GM19023 (cell line): ENCODE measurements at regions not wholly inside any gene's neighbourhood (a gene's known extent, or its start where the extent isn't known, plus 50 kb on each side); places are given as distances from the start of the nearest gene placed in this dataset.

ENCODE experiments used
- ATAC-seq: cut with Tn5 transposase; IDR thresholded peaks from one replicate; pipeline ENCODE4 v1.9.1; 2021; ENCODE audit warnings: mild to moderate bottlenecking, moderate library complexity; ENCODE audit not compliant: unreplicated experiment

DNA sequence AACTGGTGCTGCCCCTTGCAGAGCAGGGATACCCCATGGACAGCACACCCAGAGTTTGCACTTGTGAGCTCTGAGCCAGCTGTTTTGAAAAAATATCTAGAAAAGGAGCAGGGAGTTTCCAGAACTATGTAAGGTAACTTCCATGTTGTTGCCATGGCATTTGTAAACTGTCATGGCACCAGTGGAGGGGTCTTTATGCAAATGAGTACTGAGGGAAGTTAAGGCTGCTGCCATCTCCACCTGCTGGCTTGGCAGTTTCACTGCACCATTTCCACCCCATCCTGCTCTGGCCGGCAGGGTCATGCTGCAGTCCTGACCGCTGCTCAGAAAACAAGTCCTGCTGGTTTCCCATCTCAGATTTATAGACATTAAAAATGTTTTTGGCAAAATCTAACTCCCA is 52.3 kb upstream of the SNTG2 start:
- ATAC-seq = no peak

DNA sequence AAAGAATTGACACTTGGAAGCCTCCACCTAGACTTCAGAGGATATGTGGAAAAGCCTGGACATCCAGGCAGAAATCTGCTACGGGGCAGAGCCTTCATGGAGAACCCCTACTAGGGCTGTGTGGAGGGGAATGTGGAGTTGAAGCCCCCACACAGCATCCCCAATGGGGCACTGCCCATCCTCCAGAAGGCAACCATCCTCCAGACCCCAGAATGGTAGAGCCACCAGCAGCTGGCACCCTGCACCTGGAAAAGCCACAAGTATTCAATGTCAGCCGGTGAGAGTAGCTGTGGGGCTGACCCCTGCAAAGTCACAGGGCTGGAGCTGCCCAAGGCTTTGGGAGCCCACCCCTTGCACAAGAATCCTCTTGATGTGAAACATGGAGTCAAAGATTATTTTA is 53.6 kb upstream of the SNTG2 start:
- ATAC-seq = no peak

DNA sequence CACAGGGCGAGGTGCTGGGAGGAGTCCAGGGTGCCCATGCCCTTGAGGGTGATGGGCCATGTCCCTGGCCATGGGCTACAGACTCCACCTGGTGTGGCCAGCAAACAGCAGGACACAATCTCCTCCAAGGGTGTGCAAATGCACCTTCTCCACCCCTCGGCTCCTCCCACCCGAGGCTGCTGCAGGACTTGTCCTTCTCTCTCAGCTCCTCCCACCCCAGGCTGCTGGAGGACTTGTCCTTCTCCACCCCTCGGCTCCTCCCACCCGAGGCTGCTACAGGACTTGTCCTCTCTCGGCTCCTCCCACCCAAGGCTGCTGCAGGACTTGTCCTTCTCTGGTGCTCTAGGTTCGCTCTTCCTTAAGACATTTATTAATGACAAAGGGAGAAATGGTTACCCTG is 57.3 kb upstream of the SNTG2 start:
- no peak for ATAC-seq

DNA sequence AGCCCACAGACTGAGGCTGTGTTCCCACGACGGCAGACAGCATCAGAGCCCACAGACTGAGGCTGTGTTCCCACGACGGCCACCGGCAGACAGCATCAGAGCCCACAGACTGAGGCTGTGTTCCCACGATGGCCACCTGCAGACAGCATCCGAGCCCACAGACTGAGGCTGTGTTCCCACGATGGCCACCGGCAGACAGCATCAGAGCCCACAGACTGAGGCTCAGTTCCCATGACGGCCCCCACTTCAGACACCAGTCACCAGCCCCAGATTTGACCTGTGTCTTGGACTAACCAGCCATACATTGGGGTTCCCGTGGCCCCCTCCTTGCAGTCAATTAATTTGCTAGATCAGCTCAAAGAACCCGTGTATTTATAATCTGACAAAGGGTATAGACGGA is 57.8 kb upstream of the SNTG2 start:
- no peak for ATAC-seq

DNA sequence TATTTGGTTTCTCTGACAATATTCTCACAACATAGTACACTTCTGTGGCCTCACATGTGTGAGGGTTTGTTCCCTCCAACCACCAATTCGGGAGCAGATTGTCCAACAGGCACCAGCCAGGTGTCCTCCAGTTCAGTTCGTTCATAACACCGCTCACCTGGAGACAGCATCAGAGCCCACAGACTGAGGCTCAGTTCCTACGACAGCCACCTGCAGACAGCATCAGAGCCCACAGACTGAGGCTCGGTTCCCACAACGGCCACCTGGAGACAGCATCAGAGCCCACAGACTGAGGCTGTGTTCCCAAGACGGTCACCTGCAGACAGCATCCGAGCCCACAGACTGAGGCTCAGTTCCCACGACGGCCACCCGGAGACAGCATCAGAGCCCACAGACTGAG is 58.2 kb upstream of the SNTG2 start:
- ATAC-seq = no peak

DNA sequence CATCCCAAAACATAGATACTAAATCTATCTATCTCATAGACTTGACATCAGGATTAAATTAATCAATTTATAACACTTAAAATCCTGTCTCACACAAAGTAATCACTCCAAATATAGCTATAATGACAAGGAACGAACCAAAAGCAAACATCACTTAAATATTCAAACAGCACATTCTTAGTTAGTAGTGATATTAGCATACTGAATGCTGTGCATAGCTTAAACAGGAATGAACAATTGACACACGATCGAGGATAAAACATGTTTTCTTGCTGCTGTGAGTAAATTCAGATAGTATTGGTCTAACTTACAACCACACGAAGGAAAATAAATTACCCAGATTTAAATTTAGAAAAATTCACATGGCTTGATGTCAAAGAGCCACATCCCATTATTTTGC is 58.9 kb upstream of the SNTG2 start:
- no peak for ATAC-seq

DNA sequence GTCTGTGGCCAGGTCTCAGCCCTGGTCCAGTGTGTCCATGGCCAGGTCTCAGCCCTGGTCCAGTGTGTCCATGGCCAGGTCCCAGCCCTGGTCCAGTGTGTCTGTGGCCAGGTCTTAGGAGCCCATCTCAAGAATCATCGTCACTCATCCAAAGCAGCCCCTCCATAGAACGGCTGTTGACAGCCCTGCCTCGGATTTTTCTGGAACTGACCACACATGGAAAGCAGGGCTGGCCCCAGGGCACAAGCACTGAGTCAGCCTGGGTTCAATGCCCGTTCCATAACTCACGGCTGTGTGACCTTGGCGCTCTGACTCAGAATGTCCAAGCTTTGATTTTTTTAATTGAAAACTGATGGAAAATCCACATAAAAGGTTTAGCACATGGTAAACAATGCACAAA is 59.9 kb upstream of the SNTG2 start:
- no peak for ATAC-seq

DNA sequence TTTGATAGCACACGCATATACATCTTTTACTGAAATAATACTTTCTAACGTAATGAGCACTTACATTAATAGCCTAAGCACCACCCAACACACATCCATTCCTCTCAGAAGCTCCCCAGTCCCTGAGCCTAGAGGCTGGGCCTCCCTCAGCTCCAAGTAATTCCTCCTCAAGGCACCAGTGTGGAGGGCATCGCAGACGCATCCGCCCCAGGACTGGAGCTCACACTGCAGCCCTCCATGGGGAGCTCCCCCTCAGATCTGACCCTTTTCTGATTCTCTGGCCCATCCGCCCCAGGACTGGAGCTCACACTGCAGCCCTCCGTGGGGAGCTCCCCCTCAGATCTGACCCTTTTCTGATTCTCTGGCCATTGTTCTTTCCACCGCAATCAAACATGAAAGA is 60.4 kb upstream of the SNTG2 start:
- no peak for ATAC-seq

DNA sequence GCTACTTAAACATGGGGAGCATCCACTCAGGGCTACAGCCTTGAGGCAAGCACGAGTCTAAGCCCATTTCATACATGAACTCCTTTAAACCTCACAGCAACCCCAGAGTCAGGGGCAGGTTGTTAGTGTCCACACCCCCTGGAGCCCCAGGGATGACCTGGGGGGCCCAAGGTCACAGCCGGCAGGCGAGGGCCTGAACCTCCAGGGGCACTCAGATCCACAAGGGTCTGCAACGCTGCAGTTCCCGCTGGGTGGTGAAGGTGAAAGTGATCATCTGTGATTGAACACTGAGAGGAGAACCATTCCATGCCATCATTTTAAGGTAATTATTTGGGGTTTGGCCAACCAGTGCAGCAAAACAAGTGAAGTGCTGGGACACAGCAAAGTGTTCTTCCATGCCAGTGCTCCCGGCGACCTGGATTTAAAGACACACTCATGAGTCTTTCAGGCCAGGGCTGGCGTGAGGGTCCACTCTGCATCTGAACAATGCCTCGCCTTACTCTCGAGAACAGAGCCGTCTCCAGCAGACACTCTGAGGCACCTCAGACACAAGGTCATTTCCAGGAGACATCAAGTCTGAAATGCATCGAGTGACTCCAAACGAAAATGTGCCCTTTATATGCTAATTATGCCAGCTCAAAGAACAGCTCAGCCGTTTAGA is 61.6 kb upstream of the SNTG2 start:
- no peak for ATAC-seq

DNA sequence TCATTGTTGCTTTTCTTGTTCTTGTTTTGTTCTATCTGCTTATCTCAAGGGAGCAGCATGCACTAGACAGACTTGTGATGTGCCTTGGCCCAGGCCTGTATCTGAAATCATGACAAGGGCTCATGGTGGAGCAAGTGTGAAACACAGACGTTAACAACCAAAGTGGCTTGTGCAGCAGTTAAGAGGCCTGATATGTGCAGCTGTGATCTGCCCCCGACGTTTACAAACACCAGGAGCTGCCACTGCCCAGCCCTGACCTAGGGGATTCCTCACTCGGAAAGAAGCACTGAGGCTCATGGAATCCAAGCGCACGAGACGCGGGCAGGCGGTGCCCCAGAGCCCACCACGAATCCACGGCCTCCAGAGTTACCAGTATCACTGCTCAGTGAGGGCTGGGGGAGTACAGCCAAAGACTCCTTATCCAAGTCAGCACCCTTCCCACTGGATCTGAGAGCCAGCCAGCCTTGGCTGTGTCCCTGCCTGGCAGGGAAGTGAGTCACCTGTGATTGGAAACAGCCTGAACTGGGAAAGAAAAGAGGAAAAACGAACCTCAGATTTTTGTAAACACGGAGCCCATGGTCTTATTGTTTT is 62.3 kb upstream of the SNTG2 start:
- ATAC-seq = no peak

DNA sequence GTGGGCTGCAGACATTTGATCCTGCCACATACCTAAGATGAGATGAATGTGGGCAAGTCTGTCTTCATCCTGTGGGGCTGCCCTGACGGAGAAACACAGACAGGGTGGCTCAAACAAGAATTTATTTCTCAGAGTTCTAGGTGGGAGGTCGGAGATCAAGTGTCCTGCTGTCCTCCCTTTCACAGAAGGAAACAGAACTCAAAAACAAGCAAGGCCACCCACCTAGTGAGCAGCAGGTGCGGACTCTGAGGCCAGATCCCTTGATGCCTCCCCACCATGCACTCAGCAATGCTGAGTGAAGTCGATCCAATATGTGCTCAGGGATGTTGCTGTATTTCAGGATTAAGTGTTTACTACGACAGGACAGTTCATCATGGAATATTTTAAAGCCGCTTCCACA is 63.0 kb upstream of the SNTG2 start:
- no peak for ATAC-seq

DNA sequence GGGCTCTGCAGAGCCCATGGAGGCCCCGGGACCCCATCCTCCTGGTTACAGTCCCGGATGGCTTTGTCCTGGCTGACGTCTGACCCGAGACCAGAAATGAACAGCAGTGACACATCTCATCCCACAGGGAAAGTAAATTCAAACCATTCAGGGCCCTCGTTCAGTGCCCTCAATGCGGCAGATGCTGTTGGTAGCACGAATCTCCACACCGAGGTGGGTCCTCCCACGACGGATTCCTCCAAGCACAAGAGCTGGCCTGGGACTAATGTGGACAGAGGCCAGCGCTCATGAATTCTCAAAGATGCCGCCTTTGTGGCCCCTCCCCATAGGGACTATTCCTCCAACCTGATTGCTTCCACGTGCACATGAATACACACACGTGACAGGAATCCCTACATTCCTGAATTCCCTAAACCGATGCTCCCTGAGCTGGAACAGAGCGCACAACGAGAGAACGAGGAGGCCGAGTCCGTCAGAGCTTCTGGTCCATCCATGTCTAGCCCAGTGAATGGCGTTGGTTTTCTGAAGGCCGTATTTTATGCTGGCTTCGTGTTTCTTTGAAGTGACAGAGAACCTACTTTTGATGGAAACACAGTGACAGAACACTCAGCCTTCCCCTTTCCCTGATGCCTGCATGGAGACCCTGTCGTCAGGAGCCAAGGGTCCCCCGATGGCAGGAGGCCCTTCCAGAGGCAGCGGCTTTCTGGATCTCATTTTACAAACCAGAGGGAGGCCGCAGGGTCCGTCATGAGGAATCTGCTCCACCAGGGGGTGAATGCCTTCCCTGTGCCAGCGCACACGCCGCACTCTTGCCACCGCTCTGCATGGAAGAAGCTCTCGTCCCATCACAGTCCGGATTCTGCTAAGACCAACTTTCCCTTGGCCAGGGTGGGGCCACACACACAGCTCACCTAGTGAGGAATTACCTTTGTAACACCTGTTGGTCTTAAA is 64.3 kb upstream of the SNTG2 start:
- no peak for ATAC-seq

DNA sequence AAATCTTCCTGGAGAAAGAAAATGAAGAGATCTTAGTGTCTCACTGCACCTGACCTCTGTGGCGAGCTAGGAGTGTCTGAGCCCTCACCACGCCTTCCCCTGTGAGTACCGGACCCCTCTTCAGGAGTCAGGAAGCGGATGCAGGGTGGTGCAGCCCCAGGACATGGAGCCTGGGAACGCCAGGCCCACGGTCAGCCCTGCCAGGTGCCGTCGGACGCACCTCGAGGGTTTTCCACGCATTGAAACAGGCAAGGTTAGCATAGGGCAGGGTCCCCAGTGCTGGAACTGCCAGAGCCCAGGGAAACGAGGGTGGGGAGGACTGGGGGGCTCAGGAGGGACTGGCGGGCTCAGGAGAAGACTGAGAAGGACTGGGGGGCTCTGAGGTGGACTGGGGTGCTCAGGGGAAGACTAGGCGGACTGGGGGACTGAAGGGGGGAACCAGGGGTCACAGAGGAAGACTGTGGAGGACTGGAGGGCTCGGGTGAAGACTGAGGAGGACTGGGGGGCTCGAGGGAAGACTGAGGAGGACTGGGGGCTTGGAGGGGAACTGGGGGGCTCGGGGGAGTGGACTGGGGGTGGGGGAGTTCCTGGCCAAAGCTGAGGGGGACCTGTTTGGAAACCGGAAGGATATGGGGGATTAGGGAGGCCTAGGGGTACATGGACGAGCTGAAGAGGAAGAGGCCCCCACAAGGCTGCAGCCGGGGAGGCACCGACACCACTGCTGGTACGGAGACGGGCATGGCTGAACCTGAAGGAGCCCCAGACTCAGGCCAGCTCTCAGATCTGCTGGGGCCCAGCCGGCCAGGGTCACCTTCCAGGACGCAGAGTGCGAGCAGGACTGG is 65.2 kb upstream of the SNTG2 start:
- ATAC-seq = no peak

DNA sequence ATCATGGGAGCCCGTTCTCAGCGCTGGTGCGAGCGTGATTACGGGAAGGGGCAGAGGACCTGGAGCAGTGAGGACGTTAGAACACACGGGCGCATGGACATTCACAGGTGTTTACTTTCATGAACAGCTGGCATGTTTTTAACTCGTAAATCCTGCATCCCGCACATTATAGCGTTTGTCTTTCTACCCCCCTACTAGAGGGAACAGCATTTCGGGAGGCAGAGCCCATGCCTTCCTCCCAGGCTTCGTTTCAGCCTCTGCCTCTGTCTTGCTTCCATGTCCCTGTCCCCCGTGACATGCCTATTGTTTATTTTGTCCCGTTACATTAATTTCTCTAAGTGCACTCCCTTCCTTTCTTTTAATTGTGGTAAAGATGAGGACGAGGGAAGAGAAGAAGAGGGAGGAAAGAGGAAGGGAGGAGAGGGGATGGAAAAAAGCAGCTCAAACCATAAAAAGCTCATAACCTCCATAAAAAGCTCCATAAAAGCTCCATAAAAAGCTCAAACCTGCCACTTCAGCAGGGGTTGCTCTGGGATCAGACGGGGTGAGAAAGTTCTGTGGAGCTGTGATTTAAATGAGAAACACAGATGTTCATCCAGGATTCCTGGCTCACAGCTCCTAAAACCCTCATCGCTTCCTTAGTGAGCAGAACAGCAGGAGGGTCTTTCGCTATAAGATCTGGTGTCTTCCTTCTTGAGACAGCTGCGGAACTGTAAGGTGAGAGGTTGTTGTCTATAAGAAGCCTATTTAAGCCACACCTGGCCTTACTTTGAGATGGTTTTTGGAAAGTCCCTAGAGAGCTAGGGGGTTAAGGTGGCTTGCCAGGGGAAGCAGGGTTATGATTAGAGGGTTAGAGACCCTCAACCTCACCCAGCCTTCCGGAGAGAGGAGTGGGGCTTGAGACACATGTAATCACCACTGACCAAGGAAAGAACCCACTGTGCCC is 66.6 kb upstream of the SNTG2 start:
- no peak for ATAC-seq

DNA sequence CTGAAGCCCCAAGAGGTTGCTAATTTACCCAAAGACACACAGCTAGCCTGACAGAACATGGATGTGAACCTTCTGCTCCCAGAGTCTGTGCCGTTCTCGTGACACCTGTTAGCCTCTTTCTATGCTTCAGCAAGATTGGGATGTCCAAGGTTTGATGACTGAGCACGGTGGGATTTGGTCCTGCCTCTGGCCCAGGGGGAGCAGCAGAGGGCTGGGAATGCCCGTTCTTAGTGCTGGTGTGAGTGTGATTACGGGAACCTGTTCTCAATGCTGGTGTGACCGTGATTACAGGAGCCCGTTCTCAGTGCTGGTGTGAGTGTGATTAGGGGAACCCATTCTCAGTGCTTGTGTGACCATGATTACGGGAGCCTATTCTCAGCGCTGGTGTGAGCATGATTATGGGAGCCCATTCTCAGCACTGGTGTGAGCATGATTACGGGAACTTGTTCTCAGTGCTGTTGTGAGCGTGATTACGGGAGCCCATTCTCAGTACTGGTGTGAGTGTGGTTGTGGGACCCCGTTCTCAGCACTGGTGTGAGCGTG is 67.3 kb upstream of the SNTG2 start:
- no peak for ATAC-seq

DNA sequence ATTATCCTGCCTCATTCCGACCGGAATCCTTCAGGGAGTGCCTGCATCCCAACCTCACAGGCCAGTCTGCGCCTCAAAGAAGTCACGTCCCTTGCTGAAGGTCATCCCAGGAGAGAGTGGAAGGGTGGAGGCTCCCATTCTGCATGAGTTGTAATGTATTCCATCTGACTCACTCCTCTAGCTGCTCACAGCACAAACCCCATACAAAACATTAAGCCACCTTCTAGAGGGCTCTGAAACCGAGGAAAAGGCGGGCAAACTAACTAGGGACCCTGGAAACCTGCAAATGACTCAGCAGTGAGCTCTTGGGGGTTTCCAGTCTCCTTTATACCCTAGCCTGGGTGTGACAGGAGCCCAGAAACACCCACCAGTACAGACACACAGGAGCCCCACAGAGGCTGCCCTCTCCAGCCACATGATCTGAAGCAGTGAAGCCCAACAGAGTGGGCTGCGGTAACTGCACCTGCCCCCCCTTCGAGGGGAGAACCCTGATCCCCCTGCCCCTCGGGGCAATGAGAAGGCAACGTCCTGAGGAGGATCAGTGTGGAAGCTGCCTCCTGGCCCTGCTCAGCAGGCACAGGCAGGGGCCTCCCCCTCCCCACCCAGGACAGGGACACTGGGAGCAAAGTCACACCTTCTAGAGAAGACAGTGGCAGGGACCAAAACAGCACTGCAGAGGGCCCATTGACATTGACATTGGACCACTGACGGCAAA is 69.3 kb upstream of the SNTG2 start:
- peak; percentile 76 for ATAC-seq

DNA sequence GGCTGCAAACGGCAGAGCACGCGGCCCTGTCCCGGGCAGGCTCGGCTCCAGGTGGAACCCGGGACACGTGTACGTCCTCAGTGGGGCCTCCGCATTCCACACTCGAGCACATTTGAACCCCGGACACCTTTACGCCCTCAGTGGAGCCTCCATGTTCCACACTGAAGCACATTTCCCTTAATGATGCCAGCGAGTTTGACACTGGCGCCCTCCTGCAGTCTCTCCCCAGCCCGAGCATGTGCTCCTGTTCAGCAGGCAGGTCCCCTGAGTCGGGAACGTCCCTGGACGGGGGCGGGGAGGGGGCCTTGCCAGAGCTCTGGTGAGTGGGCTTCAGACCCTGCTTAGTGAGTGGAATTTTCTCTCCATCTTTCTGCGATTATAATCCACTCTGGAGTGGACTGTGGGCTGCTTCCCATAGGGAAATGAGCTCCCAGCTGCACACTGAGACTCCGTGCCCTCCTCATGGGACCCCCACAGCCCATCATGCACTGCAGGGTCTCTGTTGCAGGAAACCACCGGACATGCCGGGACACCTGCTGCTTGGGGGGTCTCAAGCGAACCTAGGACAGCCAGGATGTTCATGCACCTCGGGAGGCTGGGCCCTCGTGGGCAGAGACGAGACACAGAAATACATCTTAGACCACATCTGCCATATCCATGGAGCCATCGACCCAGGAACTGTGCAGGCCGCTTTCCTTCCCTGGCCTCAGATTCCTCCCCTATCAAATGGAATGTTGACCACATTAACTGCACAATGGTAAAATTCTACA is 70.3 kb upstream of the SNTG2 start:
- ATAC-seq = no peak

DNA sequence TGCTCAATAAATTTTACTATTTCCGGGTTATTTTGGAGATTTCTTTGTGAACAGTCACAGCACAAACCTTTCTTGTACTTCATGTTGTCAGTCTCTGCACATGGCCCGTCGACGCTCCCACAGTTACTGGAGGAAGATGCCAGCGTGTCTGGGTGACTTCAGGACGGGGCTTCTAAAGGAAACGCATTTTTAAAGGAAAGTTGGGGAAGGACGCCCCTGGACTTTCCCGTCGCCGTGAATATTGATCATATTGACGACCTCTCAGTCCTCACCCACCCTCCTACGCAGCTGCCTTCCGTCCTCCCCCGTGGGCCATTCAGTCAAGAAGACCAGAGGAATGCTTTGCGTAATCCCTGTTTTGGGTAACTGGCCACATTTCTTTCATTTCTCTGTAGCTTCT is 71.1 kb upstream of the SNTG2 start:
- no peak for ATAC-seq
